Activated naive CD8-positive, alpha-beta T cell (primary cell): ENCODE measurements at regions not wholly inside any gene's neighbourhood (a gene's known extent, or its start where the extent isn't known, plus 50 kb on each side); places are given as distances from the start of the nearest gene placed in this dataset.

Experiments used
- H3K27ac Mint-ChIP-seq: one replicate; pipeline ENCODE4 v1.8.0; 2021; ENCODE audit warnings: mixed read lengths
- H3K27me3 Mint-ChIP-seq: one replicate; pipeline ENCODE4 v1.8.0; 2021; ENCODE audit warnings: mixed read lengths
- H3K36me3 Mint-ChIP-seq: one replicate; pipeline ENCODE4 v1.8.0; 2021; ENCODE audit warnings: mixed read lengths
- H3K4me1 Mint-ChIP-seq: one replicate; pipeline ENCODE4 v1.8.0; 2021; ENCODE audit warnings: low read depth, mixed read lengths
- H3K4me3 Mint-ChIP-seq: one replicate; pipeline ENCODE4 v1.8.0; 2021; ENCODE audit warnings: mild to moderate bottlenecking, mixed read lengths
- H3K9me3 Mint-ChIP-seq: one replicate; pipeline ENCODE4 v1.8.0; 2021; ENCODE audit warnings: low read depth, mixed read lengths

GRCh38 chr11:133787379-133788141 lies 57.8 kb downstream of the SPATA19 start:
- H3K9me3 Mint-ChIP-seq: no peaks in the 10 kb centered on the region
- peaks cover 43% of the 10 kb centered on the region for H3K27me3 Mint-ChIP-seq
- peak overlapping the region; percentile 22 for H3K4me3 Mint-ChIP-seq

GRCh38 chr11:133785795-133786340 lies 59.4 kb downstream of the SPATA19 start:
- H3K36me3 Mint-ChIP-seq: no peaks in the 10 kb centered on the region
- H3K4me3 Mint-ChIP-seq: no peak overlapping the region
- H3K27ac Mint-ChIP-seq: no peak overlapping the region
- H3K9me3 Mint-ChIP-seq: no peaks in the 10 kb centered on the region
- H3K4me1 Mint-ChIP-seq: peaks cover 6% of the 10 kb centered on the region
- H3K27me3 Mint-ChIP-seq: peaks cover 39% of the 10 kb centered on the region

More at GRCh38 chr11:133787379-133788141, 57.8 kb downstream of the SPATA19 start:
- Mint-ChIP-seq H3K36me3 (peaks cover 3% of the 10 kb centered on the region), H3K27ac (no peak overlapping the region), H3K4me1 (peaks cover 6% of the 10 kb centered on the region)

- peaks cover 6% of the 10 kb centered on the region for H3K4me1 Mint-ChIP-seq
- H3K27me3 Mint-ChIP-seq: peaks cover 33% of the 10 kb centered on the region
- no peak overlapping the region for H3K4me3 Mint-ChIP-seq
Measured at GRCh38 chr11:133784359-133784758, 61.0 kb downstream of the SPATA19 start.

GRCh38 chr11:133782116-133782725 lies 63.1 kb downstream of the SPATA19 start:
- Mint-ChIP-seq H3K27me3 (peaks cover 20% of the 10 kb centered on the region), H3K9me3 (peaks cover 3% of the 10 kb centered on the region), H3K36me3 (no peaks in the 10 kb centered on the region), H3K4me1 (peaks cover under 1% of the 10 kb centered on the region), H3K27ac (no peak overlapping the region), H3K4me3 (no peak overlapping the region)

More at GRCh38 chr11:133784359-133784758, 61.0 kb downstream of the SPATA19 start:
- Mint-ChIP-seq H3K9me3 (peaks cover under 1% of the 10 kb centered on the region), H3K27ac (no peak overlapping the region), H3K36me3 (no peaks in the 10 kb centered on the region)

- peaks cover 9% of the 10 kb centered on the region for H3K27me3 Mint-ChIP-seq
- peaks cover 10% of the 10 kb centered on the region for H3K9me3 Mint-ChIP-seq
- H3K4me3 Mint-ChIP-seq: no peak overlapping the region
- no peak overlapping the region for H3K27ac Mint-ChIP-seq
- H3K4me1 Mint-ChIP-seq: no peaks in the 10 kb centered on the region
- no peaks in the 10 kb centered on the region for H3K36me3 Mint-ChIP-seq
Measured at GRCh38 chr11:133778161-133778560, 67.2 kb downstream of the SPATA19 start.

GRCh38 chr11:133776671-133777367 lies 68.5 kb downstream of the SPATA19 start:
- Mint-ChIP-seq H3K36me3 (no peaks in the 10 kb centered on the region), H3K27ac (no peak overlapping the region), H3K4me3 (no peak overlapping the region)

GRCh38 chr11:133762538-133762937 lies 82.8 kb downstream of the SPATA19 start:
- H3K27me3 Mint-ChIP-seq: peaks cover 15% of the 10 kb centered on the region
- no peak overlapping the region for H3K4me3 Mint-ChIP-seq
- peaks cover 18% of the 10 kb centered on the region for H3K9me3 Mint-ChIP-seq
- no peaks in the 10 kb centered on the region for H3K4me1 Mint-ChIP-seq
- no peaks in the 10 kb centered on the region for H3K36me3 Mint-ChIP-seq
- no peak overlapping the region for H3K27ac Mint-ChIP-seq

More at GRCh38 chr11:133776671-133777367, 68.5 kb downstream of the SPATA19 start:
- Mint-ChIP-seq H3K4me1 (no peaks in the 10 kb centered on the region), H3K9me3 (peaks cover 10% of the 10 kb centered on the region), H3K27me3 (peaks cover 8% of the 10 kb centered on the region)

GRCh38 chr11:133753150-133753549 lies 92.2 kb downstream of the SPATA19 start:
- H3K36me3 Mint-ChIP-seq: no peaks in the 10 kb centered on the region
- H3K9me3 Mint-ChIP-seq: peaks cover 5% of the 10 kb centered on the region

GRCh38 chr11:133749841-133750240 lies 95.5 kb downstream of the SPATA19 start:
- no peaks in the 10 kb centered on the region for H3K36me3 Mint-ChIP-seq
- H3K4me1 Mint-ChIP-seq: no peaks in the 10 kb centered on the region
- H3K27ac Mint-ChIP-seq: no peak overlapping the region
- no peaks in the 10 kb centered on the region for H3K9me3 Mint-ChIP-seq
- H3K4me3 Mint-ChIP-seq: no peak overlapping the region
- H3K27me3 Mint-ChIP-seq: peaks cover 8% of the 10 kb centered on the region

More at GRCh38 chr11:133753150-133753549, 92.2 kb downstream of the SPATA19 start:
- H3K4me1 Mint-ChIP-seq: no peaks in the 10 kb centered on the region
- H3K27ac Mint-ChIP-seq: no peak overlapping the region
- no peak overlapping the region for H3K4me3 Mint-ChIP-seq
- peaks cover 8% of the 10 kb centered on the region for H3K27me3 Mint-ChIP-seq

- peaks cover 7% of the 10 kb centered on the region for H3K27me3 Mint-ChIP-seq
- H3K4me1 Mint-ChIP-seq: no peaks in the 10 kb centered on the region
- H3K27ac Mint-ChIP-seq: no peak overlapping the region
Measured at GRCh38 chr11:133747409-133747808, 97.9 kb downstream of the SPATA19 start.

GRCh38 chr11:133746663-133747306 lies 98.5 kb downstream of the SPATA19 start:
- Mint-ChIP-seq H3K27me3 (peaks cover 7% of the 10 kb centered on the region), H3K4me3 (no peak overlapping the region), H3K36me3 (no peaks in the 10 kb centered on the region)

More at GRCh38 chr11:133747409-133747808, 97.9 kb downstream of the SPATA19 start:
- Mint-ChIP-seq H3K4me3 (no peak overlapping the region), H3K36me3 (no peaks in the 10 kb centered on the region), H3K9me3 (no peaks in the 10 kb centered on the region)

GRCh38 chr11:133745791-133746190 lies 99.5 kb downstream of the SPATA19 start:
- H3K36me3 Mint-ChIP-seq: no peaks in the 10 kb centered on the region
- no peaks in the 10 kb centered on the region for H3K9me3 Mint-ChIP-seq
- H3K27ac Mint-ChIP-seq: no peak overlapping the region
- H3K4me1 Mint-ChIP-seq: no peaks in the 10 kb centered on the region
- peaks cover 7% of the 10 kb centered on the region for H3K27me3 Mint-ChIP-seq
- no peak overlapping the region for H3K4me3 Mint-ChIP-seq

More at GRCh38 chr11:133746663-133747306, 98.5 kb downstream of the SPATA19 start:
- H3K4me1 Mint-ChIP-seq: no peaks in the 10 kb centered on the region
- H3K9me3 Mint-ChIP-seq: no peaks in the 10 kb centered on the region
- H3K27ac Mint-ChIP-seq: no peak overlapping the region

- no peaks in the 10 kb centered on the region for H3K4me1 Mint-ChIP-seq
- no peaks in the 10 kb centered on the region for H3K36me3 Mint-ChIP-seq
- peaks cover 5% of the 10 kb centered on the region for H3K27me3 Mint-ChIP-seq
- no peaks in the 10 kb centered on the region for H3K9me3 Mint-ChIP-seq
- no peak overlapping the region for H3K27ac Mint-ChIP-seq
- no peak overlapping the region for H3K4me3 Mint-ChIP-seq
Measured at GRCh38 chr11:133742353-133742752, 103.0 kb downstream of the SPATA19 start.

- no peaks in the 10 kb centered on the region for H3K36me3 Mint-ChIP-seq
- H3K27ac Mint-ChIP-seq: no peak overlapping the region
- no peaks in the 10 kb centered on the region for H3K9me3 Mint-ChIP-seq
- H3K27me3 Mint-ChIP-seq: peaks cover 5% of the 10 kb centered on the region
- no peaks in the 10 kb centered on the region for H3K4me1 Mint-ChIP-seq
- no peak overlapping the region for H3K4me3 Mint-ChIP-seq
Measured at GRCh38 chr11:133740963-133741362, 104.3 kb downstream of the SPATA19 start.
